Stimulated activated CD8-positive, alpha-beta memory T cell treated with anti-CD3 and anti-CD28 coated beads, Interleukin-15, amount 100 ng/mL, for 1 hour (primary cell): ENCODE measurements at regions not wholly inside any gene's neighbourhood (a gene's known extent, or its start where the extent isn't known, plus 50 kb on each side); places are given as distances from the start of the nearest gene placed in this dataset.
"Not testable (repeated sequence)": the region's sequence is repeated elsewhere in the genome, so short reads cannot be mapped to it uniquely, and the experiment has no call there.

Experiments
- DNase-seq: peaks from one replicate; pipeline ENCODE4 v3.0.0-alpha.2; 2020; ENCODE audit warnings: low read depth

DNA sequence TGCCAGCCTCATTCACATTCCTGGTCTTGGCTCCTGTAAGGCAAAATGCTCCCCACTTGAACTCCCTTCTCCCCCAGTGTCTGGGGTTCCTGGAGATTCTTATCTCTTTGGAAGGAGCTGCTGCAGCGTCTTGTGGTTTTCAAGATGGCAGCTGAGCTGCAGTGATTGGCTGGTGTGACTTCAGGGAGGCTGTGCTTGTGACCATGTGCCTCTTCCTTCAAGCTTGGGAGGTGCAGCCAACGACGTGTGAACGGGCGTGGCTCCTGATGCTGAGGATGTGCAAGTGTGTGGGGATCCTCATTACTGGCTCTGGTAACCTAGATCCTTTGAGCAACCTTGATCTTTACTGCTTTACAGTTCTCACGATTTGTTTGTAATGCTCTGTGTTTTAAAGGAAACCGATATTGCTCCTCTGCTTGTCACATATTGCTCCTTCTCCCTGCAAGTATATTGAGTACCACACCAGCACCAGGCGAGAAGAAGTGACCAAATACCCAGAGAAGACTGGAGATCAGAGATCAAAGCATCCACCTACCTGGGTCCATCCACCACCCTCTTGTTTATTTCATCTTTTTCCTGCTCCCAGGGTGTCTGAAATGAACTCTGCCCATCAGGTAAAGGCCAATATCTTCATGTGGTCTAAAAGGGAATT is 208.5 kb downstream of the FGF9 start:
- DNase-seq: no peak

DNA sequence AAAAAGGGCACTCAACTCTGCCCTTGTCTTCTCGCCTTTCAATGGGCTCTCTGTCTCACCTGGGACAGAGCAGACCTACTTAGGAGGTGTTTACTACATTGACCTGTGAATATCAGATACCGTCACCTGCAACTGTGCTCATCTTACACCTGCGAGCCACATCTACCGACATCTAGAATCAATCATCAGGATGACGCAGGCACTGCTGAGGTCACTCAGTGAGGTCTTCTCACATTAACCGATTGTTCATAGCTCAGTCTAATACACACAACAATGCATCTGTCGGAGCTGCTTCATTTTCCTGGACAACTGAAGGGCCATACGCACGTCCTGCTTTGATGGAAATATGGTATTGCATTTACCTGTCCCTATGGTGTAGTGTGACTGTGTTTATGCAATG is 211.9 kb downstream of the FGF9 start:
- DNase-seq: no peak

DNA sequence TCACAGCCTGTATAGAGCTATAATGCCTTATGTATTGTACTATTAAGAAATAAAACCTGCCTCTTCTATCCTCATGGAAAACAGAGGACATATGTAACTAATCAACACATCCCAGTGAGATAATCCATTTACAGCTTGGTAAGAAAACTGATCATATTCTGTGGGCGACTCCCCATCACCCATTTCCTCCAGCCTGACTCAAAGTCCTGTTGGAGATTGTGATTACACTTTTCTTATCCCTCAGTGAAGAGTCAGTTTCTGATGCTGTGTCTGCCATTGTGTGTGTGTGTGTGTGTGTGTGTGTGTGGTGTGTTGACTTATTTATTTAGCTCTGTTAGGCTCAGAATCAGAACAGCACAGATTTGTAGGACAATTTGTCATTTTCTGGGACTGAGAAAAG is 212.8 kb downstream of the FGF9 start:
- DNase-seq: no peak

DNA sequence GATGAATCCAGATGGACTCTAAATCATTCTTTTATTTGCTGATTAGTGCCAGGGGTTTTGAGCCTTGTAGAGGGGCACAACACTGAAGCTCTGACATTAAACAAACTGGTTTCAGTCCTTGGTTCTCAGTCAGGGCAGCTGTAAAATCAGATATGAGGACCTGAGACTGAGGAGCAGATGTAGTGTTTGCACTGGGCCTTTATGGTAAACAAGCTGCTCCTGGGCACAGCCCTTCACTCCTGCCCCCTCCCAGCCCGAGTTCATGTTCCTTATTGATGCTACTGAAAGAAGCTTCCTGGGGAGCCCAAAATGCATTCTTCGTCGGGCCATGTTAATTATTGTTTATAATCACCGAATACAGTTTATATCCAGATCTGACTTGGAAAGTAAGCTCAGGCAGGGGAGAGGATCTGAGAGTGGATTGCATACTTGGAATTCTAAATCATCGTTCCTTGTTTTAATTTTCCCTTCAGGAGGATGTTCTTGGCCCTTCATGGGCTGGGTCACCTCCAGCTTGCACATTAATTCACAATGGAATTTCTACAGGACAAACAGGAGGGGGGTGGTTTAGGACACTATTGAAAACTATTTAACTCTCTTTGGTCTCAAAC is 213.5 kb downstream of the FGF9 start:
- DNase-seq: no peak

DNA sequence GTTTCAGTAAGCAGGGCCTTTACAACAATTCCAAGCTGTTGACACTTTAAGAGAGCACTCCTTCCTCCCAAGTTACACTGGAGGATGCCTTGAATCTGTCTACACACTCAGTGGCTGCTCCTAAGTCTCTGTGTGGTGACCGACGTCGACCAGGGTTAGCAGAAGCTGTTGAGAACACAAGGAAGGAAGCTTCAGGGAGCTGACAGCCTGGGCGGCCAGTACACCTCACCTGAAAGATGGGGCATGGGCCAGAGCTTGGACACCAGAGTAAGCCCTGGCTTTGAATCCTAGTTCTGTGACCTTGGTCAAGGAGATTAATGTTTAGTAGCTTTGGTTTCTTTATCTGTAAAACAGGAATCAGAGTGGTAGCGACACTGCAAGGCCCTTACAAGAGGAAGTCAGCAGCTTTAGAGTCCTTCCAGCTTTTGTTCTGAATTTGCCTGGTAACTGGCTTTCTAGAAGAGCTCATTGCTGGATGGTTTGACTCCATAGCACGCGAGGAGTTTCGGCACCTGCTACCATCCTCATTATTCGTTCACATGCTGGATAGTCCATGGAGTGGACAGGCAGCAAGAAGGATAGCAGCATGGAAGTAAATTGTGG is 214.2 kb downstream of the FGF9 start:
- no peak for DNase-seq

DNA sequence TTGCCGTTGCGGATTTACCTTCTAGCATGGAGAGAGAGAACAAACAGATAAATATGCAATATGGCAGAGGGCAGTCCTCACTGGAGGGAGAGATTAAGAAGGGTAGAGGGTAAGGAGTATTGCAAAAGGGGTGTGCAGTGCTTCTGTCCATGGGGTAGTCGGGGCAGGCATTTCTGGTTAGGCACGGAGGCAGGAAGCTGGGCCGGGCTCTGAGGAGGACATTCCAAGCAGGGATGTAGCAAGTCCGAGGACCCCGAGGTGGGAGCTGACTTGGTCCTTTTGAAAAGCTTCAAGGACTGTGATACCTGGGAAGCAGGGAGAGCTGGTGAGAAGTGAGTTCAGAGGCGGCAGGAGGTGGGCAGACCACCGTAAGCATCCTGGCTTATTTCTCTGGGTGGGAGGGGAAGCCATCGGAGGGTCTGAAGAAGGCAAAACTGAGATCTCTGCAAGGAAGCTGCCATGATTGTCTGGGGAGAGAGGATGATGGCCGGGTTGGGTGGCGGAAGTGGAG is 214.9 kb downstream of the FGF9 start:
- DNase-seq: no peak

DNA sequence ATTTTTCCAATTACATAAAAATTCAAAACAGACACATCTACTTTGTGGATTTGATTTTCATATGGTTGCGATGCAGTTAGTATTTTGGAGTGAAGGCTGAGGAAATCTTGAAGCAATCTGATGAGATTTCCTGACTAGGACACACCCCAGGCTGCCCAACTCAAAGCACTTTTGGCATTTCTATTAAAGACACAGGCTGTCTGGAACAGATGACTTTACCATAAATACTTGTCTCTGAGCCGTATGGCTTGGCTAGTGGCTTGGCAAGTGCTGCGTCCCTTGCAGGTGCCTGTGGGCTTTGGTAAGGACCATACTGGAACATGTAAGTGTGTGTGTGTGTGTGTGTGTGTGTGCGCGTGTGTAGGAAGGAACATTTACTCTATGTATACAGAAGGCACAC is 218.8 kb downstream of the FGF9 start:
- no peak for DNase-seq

DNA sequence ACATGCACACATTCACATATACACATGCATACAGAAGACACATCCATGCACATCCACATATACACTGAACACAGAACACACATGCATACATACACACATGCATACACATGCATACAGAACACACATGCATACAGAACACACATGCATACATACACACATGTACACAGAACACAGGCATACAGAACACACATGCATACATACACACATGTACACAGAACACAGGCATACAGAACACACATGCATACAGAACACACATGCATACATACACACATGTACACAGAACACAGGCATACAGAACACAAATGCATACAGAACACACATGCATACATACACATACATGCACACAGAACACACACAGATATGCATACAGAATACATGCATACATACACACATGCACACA is 219.3 kb downstream of the FGF9 start:
- DNase-seq: not testable (repeated sequence)

DNA sequence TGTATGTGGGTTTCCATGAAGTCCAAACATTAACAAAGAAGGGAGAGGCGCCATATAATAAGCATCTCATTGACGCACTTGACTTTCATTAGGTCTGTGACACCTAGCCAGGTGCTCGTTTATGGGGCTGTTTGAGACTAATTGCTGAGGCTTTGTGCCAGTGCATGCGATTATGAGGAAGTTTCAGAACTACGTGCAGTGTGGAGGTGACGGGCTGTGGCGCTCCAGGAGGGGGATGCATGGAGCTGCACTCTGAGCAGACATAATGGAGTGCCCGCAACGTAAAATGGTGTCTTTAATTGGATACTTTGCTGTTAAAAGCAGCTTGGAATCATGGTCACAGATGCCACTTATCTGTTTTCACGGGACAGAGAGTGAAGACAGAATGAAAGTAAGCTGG is 223.2 kb downstream of the FGF9 start:
- DNase-seq: no peak

DNA sequence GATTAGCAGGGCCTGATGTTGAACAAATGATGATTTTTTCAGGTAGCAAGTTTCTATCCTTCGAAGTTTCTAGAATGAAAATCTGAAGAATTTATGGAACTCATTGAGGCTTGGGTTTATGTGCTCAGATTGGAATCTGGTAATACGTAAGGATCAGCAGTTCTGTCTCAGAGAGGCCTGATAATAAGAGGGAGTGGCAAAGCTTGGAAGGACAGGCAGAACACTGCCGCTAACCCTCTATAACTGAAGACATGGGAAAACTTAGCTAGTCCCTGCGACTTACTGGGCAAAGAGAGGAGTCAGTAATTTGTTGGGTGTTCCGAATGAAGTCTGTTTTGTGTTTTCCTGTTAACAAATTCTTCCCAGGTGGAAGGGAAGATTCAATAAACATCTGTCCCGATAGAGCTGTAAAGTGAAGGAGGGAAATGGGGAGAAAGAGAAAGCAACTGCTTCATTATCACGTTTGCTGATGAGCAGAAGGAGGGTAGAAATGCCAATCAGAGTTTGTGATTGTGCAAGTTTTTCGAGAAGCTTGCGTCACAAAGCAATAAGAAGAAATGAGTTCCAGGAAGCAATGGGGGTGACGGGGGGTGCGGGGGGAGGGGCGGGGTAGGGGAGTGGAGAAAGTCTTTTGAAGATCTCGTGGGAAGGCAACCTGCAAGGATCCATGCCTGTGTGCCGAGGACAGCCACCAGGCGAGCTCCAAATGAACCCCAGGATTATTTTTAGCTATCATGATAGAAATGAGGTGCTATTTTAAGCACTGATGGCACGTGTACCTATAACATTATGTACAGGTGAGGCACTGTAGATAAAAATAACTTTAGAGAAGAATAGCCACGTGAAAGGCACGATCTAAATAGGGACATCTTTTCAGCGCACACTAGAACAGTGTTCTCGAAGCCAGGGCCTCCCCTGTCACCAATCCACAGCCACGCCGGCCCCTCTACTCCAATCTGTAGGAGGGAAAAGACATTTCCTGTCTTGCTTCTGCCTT is 224.1 kb downstream of the FGF9 start:
- DNase-seq: no peak

DNA sequence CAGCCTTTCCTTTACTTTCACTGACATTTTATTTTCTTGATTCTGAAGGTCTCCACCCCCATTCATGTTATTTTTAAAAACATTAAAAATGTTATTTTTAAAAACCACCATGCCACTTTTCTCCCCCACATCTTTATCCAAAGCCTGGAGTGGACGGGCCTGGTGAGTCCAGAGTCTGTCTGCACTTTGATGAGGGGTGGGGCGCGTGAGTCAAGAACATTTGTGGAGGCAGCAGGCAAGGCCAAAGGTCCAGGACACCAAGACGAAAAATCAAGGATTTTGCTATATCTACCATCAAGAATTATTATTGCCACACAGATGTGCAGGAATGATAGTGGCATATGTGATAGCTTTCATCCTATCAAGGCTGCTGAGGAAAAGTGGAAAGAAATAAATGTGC is 224.9 kb downstream of the FGF9 start:
- no peak for DNase-seq

DNA sequence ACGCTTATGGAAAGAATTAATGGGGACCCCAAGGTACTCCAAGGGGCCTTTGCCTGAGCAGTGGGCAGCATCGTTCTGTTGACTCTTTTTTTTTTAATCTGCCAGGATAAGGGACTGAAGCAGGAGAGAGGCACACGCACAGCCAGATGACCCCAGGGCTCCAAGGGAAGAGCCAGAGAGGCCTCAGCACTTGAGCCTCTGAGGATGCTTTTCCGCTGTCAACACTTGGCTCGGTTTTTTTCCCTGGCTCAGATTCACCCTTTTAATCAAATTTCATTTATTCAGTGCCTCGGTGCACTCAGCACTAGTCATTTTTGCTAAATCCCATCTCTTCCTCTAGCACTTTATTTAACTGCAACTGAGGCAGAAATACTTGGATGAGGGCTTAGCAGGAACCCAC is 226.3 kb downstream of the FGF9 start:
- no peak for DNase-seq

DNA sequence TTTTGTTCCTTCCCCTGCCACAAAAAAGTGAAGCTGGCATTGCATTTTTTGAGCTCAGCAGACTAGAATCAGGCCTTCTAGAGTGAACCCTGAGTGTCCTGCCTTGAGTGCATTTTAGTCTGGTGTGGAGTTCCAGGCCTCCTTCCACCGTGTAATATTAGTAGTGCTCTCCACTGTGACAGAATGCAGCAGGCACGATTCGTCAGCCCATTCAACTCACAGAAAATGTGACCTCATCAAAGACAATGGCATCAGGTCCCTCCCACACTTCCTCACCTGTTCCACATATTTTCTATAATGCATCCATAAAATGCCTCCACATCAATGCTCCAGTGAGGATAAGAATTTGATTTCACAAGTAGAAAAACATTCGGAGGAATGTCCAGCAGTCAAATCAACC is 227.6 kb downstream of the FGF9 start:
- DNase-seq: no peak

DNA sequence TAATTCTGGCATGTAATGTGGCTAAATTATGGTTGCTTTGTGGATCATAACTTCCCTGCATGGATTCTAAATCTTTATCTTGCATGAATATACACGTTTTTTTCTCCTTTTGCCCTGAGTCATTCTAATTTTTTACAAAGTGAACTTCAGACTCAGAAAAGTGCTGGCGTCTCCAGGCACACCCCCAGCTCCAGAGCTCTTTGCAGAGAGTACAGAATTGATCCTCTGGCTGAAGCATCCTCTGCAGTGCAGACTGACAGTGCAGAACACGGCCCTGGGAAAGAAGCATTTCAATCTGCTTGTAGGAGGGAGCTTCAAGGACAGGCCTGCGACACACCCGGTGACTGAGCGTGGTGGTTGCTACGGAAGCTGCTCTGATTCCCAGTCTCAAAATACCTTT is 228.1 kb downstream of the FGF9 start:
- no peak for DNase-seq

DNA sequence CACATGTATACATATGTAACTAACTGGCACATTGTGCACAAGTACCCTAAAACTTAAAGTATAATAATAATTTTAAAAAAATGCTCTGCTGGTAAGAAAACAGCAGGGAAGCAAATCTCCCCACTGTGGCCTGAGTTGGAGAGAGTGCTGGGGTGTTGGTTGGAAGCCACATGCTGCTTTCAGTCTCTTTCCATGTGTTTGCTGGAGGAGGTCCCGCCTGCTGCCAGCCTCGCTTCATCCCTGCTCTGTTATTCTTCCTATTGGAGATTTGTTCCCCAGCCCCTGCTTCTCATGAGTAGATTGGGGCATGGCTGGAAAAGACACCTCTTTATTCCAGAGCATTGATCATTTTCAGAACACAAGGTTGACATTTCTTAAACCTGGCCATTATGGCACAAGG is 230.5 kb downstream of the FGF9 start:
- DNase-seq: no peak

DNA sequence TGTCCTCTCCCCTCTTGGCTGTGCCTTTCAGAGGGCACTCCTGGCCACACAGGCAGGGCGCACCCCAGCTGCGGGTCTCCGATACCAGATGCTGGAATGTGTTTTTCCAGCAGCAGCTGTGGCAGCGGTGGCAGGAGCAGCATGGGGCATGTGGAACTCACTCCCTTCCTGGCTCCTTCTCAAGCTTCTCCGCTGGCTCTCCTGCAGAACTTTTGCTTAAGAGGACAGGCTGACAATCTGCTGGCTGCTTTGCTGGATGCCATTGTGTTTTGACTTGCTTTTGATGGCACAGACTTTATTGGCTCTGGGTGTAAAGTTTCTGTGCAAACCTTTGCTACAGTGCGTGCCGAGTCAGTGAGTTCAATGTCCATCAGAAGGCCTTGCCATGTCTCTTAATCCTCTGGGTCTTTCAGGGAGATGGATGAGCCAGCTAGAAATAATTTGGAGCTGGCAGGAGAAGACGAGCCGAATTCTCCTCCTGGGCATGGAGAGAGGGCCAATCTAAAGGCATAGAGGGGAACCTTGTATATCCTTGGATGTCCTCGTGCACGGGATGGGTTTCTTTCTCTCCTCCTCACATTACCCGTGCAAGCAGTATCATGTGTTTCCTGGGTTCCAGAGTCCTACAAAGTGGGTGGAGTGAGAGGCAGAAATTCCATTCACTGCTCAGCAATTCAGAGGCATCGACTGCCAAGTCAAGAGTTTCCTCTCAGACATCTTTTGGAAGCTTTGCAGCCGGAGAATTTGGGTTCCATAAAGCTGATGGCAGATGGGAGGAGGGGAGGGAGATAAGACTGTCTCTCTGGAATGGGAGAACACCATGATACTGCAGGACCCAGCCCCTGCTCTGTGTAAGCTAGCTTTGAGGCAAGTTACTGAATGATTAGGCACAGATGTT is 231.2 kb downstream of the FGF9 start:
- DNase-seq: no peak

DNA sequence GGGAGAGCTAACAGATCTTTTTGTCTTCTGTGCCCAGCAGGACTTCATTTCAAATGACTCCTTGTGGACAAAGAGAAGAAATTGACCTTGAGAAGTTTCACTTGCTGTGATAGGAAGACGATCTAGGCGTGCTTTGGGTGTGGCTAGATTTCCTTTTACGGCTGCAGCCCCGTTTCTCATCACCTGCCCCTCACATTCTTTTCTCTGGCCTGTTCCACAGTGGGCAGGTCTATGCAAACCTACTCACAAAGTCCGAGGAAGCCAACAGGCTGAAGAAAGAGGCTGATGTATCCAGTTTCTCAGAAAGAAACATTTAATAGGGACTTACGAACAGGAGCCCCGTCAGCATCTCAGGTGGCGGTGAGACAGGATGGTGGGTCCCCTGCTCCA is 231.8 kb downstream of the FGF9 start:
- DNase-seq: no peak

DNA sequence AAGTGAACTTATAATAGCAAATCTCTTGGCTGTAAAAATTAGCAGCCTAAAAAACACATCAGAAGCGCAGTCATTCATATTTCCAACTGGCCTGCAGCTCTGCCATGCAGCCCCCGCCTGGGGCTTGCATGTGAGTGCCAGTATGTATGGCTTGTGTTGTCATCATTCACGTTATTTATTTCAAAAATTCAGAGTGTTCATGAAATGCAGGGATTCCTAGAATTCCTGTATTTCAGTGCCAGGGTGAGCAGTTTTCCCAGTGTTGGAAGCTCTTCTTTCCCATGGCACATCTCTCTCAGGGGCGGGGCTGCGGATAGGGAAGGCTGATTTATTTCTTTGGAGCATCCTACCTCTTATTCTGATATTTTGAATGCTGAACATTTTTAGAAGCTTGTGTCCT is 234.6 kb downstream of the FGF9 start:
- no peak for DNase-seq

DNA sequence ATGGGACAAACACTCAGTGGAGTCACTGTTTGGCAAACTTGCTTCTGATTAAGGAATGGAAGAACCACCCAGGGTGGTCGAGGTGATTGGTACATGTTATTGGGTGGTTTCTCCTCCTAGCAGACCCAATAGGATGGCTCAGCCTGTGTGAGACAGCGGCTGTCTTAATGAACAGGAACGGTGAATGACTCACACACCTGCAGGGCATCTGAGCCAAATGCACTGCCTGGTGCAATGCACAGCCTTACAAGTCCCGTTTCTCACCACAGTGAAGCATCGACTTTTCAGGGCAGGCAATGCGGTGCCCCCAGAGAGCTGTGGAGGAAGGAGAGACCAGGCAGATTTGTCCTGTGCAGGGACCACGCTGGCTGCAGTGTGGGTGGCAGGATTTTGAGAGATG is 238.5 kb downstream of the FGF9 start:
- no peak for DNase-seq

DNA sequence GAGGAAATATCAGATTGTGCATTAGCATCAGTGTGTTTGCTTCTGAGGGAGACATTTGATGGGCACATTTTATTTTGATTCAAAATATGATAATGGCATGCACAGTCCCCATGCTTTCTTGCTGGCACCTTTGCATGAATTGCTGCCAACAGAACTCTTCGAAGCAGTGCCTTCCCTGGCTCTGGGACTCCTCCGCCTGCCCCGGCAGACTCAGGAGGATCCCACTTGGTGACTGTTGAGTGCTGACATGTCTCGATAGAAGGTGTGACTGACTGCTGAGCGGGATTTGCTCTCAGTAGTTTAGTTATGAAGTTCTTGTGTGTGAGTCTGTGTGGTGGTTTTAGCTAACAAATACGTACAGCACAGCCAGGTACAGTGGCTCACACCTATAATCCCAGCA is 239.7 kb downstream of the FGF9 start:
- DNase-seq: no peak

DNA sequence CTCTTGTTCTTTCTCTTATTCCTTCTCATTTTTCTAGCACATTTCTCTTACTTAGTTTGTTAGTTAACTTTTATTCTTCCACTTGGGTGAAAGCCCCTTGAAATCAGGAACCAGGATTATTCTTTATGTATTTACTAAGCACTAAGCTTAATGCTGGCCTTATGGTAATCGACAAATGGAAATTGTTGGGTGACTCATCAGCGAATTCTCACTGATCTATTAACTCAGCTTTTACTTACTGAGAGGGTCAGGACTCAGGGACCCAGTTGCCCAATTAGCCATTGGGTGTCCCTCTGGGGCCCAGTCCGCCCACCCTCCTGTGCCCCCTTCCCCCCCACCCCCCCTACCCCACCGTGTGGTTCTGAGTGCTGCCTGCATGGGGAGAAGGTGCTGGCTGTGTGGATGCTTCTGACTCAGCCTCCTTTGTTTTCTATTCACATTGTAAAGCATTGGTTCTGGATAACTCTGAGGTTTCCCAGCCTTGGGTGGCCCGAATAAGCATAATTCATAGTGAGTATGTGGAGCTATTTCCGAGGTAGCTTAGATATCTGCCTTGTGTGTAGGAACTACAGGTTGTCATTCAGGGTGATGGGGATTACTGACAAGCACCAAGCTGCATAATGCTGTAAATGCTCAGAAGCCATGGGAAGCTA is 240.9 kb downstream of the FGF9 start:
- DNase-seq: no peak
